CD14-positive monocyte (primary cell): ENCODE measurements at regions not wholly inside any gene's neighbourhood (a gene's known extent, or its start where the extent isn't known, plus 50 kb on each side); places are given as distances from the start of the nearest gene placed in this dataset.

Experiments
- DNase-seq, 3 donors: peaks; one replicate each; pipeline ENCODE4 v3.0.0-alpha.2; 2011 to 2022
- H2AFZ ChIP-seq: 2 replicates; pipeline ENCODE4 v1.6.0; 2012; ENCODE audit warnings: mild to moderate bottlenecking, low read depth, low read length, inconsistent platforms; ENCODE audit not compliant: insufficient read depth, poor library complexity, severe bottlenecking
- H3K27ac ChIP-seq, 2 donors: 1 replicate in 1 of 2; 2 replicates in 1 of 2; pipeline ENCODE4 v1.5.1; 2012 to 2013; ENCODE audit warnings: low read length in 2 of 2, control low read depth in 1 of 2, inconsistent platforms in 1 of 2, low read depth in 1 of 2, mild to moderate bottlenecking in 1 of 2
- H3K27me3 ChIP-seq, 2 donors: one replicate each; pipeline versions ENCODE4 v1.6.0 to v1.6.1; 2011 to 2013; ENCODE audit warnings: low read length in 2 of 2; ENCODE audit not compliant: control insufficient read depth in 2 of 2, insufficient read depth in 2 of 2
- H3K36me3 ChIP-seq, 2 donors: replicated peaks in 1 of 2; 1 replicate in 1 of 2; 2 replicates in 1 of 2; pipeline versions ENCODE4 v1.5.1 to v1.6.1; 2012 to 2013; ENCODE audit warnings: low read length in 2 of 2, control low read depth in 1 of 2, inconsistent platforms in 1 of 2, mild to moderate bottlenecking in 1 of 2; ENCODE audit not compliant: insufficient read depth in 2 of 2, control insufficient read depth in 1 of 2
- H3K4me1 ChIP-seq, 2 donors: 1 replicate in 1 of 2; 2 replicates in 1 of 2; pipeline versions ENCODE4 v1.5.1 to v1.6.1; 2012 to 2013; ENCODE audit warnings: low read length in 2 of 2, control low read depth in 1 of 2, inconsistent platforms in 1 of 2, mild to moderate bottlenecking in 1 of 2, moderate library complexity in 1 of 2; ENCODE audit not compliant: insufficient read depth in 2 of 2, control insufficient read depth in 1 of 2
- H3K4me2 ChIP-seq: replicated peaks from 2 replicates; pipeline ENCODE3; 2012; ENCODE audit warnings: low read length, moderate library complexity, mild to moderate bottlenecking; ENCODE audit not compliant: poor library complexity, severe bottlenecking; ENCODE audit errors: extremely low read depth
- H3K4me3 ChIP-seq, 3 experiments: fragments of 200-600 bp in 1 of 3; sonication (generic) in 1 of 3; replicated peaks in 1 of 3; 1 replicate in 2 of 3; 2 replicates in 1 of 3; pipeline ENCODE4 v1.5.1; 2011 to 2013; ENCODE audit warnings: low read length in 3 of 3, mild to moderate bottlenecking in 3 of 3, control low read depth in 2 of 3, low read depth in 2 of 3, inconsistent platforms in 1 of 3, moderate library complexity in 1 of 3
- H3K79me2 ChIP-seq: 2 replicates; pipeline ENCODE4 v1.6.0; 2012; ENCODE audit warnings: mild to moderate bottlenecking, control low read depth, inconsistent platforms, low read length, moderate library complexity; ENCODE audit not compliant: insufficient read depth
- H3K9ac ChIP-seq: 2 replicates; pipeline ENCODE4 v1.6.0; 2017; ENCODE audit warnings: low read length, mild to moderate bottlenecking; ENCODE audit not compliant: insufficient read depth, poor library complexity, severe bottlenecking
- H3K9me3 ChIP-seq, 2 donors: replicated peaks in 1 of 2; 1 replicate in 1 of 2; 2 replicates in 1 of 2; pipeline versions ENCODE4 v1.5.1 to v1.6.1; 2012 to 2013; ENCODE audit warnings: low read length in 2 of 2, control low read depth in 1 of 2; ENCODE audit not compliant: control insufficient read depth in 1 of 2, insufficient read depth in 1 of 2
- H4K20me1 ChIP-seq: 2 replicates; pipeline ENCODE4 v1.6.0; 2012; ENCODE audit warnings: mild to moderate bottlenecking, low read length, control low read depth, moderate library complexity; ENCODE audit not compliant: insufficient read depth
- H3K27ac Mint-ChIP-seq, 7 donors: one replicate each; pipeline ENCODE4 v1.8.0; 2020; ENCODE audit warnings: mild to moderate bottlenecking in 7 of 7, mixed read lengths in 7 of 7, moderate library complexity in 6 of 7, inconsistent platforms in 2 of 7
- H3K27me3 Mint-ChIP-seq, 3 donors: one replicate each; pipeline ENCODE4 v1.8.0; 2021 to 2022; ENCODE audit warnings: low read depth in 3 of 3, mild to moderate bottlenecking in 3 of 3, mixed read lengths in 3 of 3, moderate library complexity in 3 of 3, inconsistent platforms in 1 of 3
- H3K36me3 Mint-ChIP-seq, 2 donors: one replicate each; pipeline ENCODE4 v1.8.0; 2020; ENCODE audit warnings: mixed read lengths in 2 of 2, inconsistent platforms in 1 of 2, mild to moderate bottlenecking in 1 of 2
- H3K4me1 Mint-ChIP-seq: one replicate; pipeline ENCODE4 v1.8.0; 2020; ENCODE audit warnings: mild to moderate bottlenecking, mixed read lengths
- H3K4me3 Mint-ChIP-seq, 2 donors: one replicate each; pipeline ENCODE4 v1.8.0; 2020; ENCODE audit warnings: mild to moderate bottlenecking in 2 of 2, mixed read lengths in 2 of 2, moderate library complexity in 1 of 2
- H3K9me3 Mint-ChIP-seq, 7 donors: one replicate each; pipeline ENCODE4 v1.8.0; 2020 to 2022; ENCODE audit warnings: mixed read lengths in 7 of 7, mild to moderate bottlenecking in 6 of 7, moderate library complexity in 6 of 7, inconsistent platforms in 2 of 7
- CTCF ChIP-seq: fragments of 200-600 bp; IDR thresholded peaks from one replicate; pipeline ENCODE4 v1.8.0; 2022; ENCODE audit warnings: antibody characterized with exemption, mild to moderate bottlenecking
- WGBS: methylation state at CpG from one replicate; pipeline ENCODE4 v1.1.5; 2013; ENCODE audit warnings: missing lambda C conversion rate; ENCODE audit not compliant: insufficient coverage; 5-methylcytosine and 5-hydroxymethylcytosine counted together
- intact Hi-C, 2 donors: fragments of 100-400 bp; cut with micrococcal nuclease; formaldehyde crosslinking; loops; one replicate each; pipeline versions ENCODE4 v1.15.0 to v1.15.1; 2023

- Mint-ChIP-seq H3K4me1 (no peaks in the 10 kb centered on the region), H3K36me3 (no peaks in the 10 kb centered on the region), H3K27ac (no peak overlapping the region), H3K27me3 (peaks cover 2 to 7% (median 6%) of the 10 kb centered on the region in 3 donors), H3K4me3 (no peak overlapping the region), H3K9me3 (peaks cover 0 to 2% (median 0%) of the 10 kb centered on the region in 7 donors)
- H3K4me2 ChIP-seq = no peak overlapping the region
- no peak overlapping the region for H3K4me3 ChIP-seq
- no peaks in the 10 kb centered on the region for H3K4me1 ChIP-seq
- H3K27me3 ChIP-seq = no peaks in the 10 kb centered on the region
- TF ChIP-seq CTCF = no peak
- H3K9me3 ChIP-seq = no peaks in the 10 kb centered on the region
- H3K79me2 ChIP-seq = no peaks in the 10 kb centered on the region
- H3K9ac ChIP-seq = no peak overlapping the region
- no peak overlapping the region for H2AFZ ChIP-seq
- no peaks in the 10 kb centered on the region for H3K36me3 ChIP-seq
- H4K20me1 ChIP-seq = no peaks in the 10 kb centered on the region
- H3K27ac ChIP-seq = no peak overlapping the region
- no peak for DNase-seq
- 94% methylated on average over 15 of the region's 21 CpGs for WGBS
- intact Hi-C loops = no loop called here
Measured at GRCh38 chr2:15784886-15785801, 155.2 kb upstream of the MYCN start.

- H3K9me3 Mint-ChIP-seq = peaks cover 0 to 2% (median 0%) of the 10 kb centered on the region in 7 donors
- no peaks in the 10 kb centered on the region for H3K4me1 ChIP-seq
- H3K27ac ChIP-seq = no peak overlapping the region
- no peak overlapping the region for H3K4me3 Mint-ChIP-seq
- no peak overlapping the region for H3K9ac ChIP-seq
- no peak overlapping the region for H3K4me2 ChIP-seq
- intact Hi-C loops = no loop called here
- H4K20me1 ChIP-seq = no peaks in the 10 kb centered on the region
- no peaks in the 10 kb centered on the region for H3K9me3 ChIP-seq
- 94% methylated on average over 10 of the region's 11 CpGs for WGBS
- H2AFZ ChIP-seq = no peak overlapping the region
- no peaks in the 10 kb centered on the region for H3K36me3 ChIP-seq
- no peaks in the 10 kb centered on the region for H3K4me1 Mint-ChIP-seq
- no peak for TF ChIP-seq CTCF
- H3K79me2 ChIP-seq = no peaks in the 10 kb centered on the region
- no peak overlapping the region for H3K27ac Mint-ChIP-seq
- no peaks in the 10 kb centered on the region for H3K27me3 ChIP-seq
- no peak overlapping the region for H3K4me3 ChIP-seq
- H3K36me3 Mint-ChIP-seq = no peaks in the 10 kb centered on the region
- no peak for DNase-seq
- H3K27me3 Mint-ChIP-seq = peaks cover 2 to 7% (median 6%) of the 10 kb centered on the region in 3 donors
Measured at GRCh38 chr2:15786003-15786654, 154.2 kb upstream of the MYCN start.
